ENCODE measurements at regions not wholly inside any gene's neighbourhood (a gene's known extent, or its start where the extent isn't known, plus 50 kb on each side); places are given as distances from the start of the nearest gene placed in this dataset.

- 74% methylated on average over 2 of the region's 2 CpGs for WGBS
These were observed 415.3 kb upstream of the SEMA3D start for GRCh38 chr7:85602196-85602595.

More at GRCh38 chr7:85602196-85602595, 415.3 kb upstream of the SEMA3D start:
- Histone ChIP-seq H3K36me3 (ENCODE audit: control insufficient read depth in 4 of 4, insufficient read depth in 3 of 4, low read depth in 1 of 4, low read length in 3 of 4) (no peaks in the 10 kb centered on the region), H3K27me3 (ENCODE audit: control insufficient read depth in 4 of 4, insufficient read depth in 4 of 4, low read length in 3 of 4) (peaks cover 0 to 2% (median 0%) of the 10 kb centered on the region in 4 donors), H3K4me3 (ENCODE audit: low read depth in 1 of 3, low read length in 3 of 3) (no peak overlapping the region), H3K9me3 (ENCODE audit: control insufficient read depth in 4 of 4, low read length in 3 of 4) (no peaks in the 10 kb centered on the region), H3K27ac (ENCODE audit: low read depth in 1 of 2, low read length in 2 of 2) (no peak overlapping the region), H3K9ac (ENCODE audit: low read depth in 1 of 2, low read length in 2 of 2) (no peak overlapping the region), H3K4me1 (ENCODE audit: control insufficient read depth in 4 of 4, insufficient read depth in 4 of 4, low read length in 3 of 4) (peaks cover 0 to 2% (median 0%) of the 10 kb centered on the region in 4 donors)
- no peak for DNase-seq (ENCODE audit: low spot score)
- TF ChIP-seq FOXA2 (IDR thresholded peaks at IDR 0.05) (no peak), FOXA1 (IDR thresholded peaks at IDR 0.05) (no peak), HNF4G (IDR thresholded peaks at IDR 0.05) (no peak), YY1 (IDR thresholded peaks at IDR 0.05) (no peak), SP1 (IDR thresholded peaks at IDR 0.05) (no peak), CTCF (IDR thresholded peaks at IDR 0.05; ENCODE audit: low read depth, low read length, missing input control) (no peak), REST (IDR thresholded peaks at IDR 0.05) (no peak), MAX (IDR thresholded peaks at IDR 0.05) (no peak), GABPA (IDR thresholded peaks at IDR 0.05 in 1 of 2, conservative IDR thresholded peaks at IDR 0.05 in 1 of 2) (no peak), ZBTB33 (IDR thresholded peaks at IDR 0.05) (no peak), NR2F2 (IDR thresholded peaks at IDR 0.05) (no peak), HNF4A (conservative IDR thresholded peaks at IDR 0.05) (no peak), RAD21 (IDR thresholded peaks at IDR 0.05) (no peak), RXRA (IDR thresholded peaks at IDR 0.05) (no peak), TAF1 (conservative IDR thresholded peaks at IDR 0.05) (no peak), JUND (IDR thresholded peaks at IDR 0.05) (no peak), EGR1 (IDR thresholded peaks at IDR 0.05; ENCODE audit: low read depth in 2 of 2) (no peak)
- TF ChIP-seq, protein P1, sequence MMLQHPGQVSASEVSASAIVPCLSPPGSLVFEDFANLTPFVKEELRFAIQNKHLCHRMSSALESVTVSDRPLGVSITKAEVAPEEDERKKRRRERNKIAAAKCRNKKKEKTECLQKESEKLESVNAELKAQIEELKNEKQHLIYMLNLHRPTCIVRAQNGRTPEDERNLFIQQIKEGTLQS (IDR thresholded peaks at IDR 0.05) = no peak

All from liver (tissue), 8 donors.